Skin epidermis (tissue), 12 donors: ENCODE measurements at regions not wholly inside any gene's neighbourhood (a gene's known extent, or its start where the extent isn't known, plus 50 kb on each side); places are given as distances from the start of the nearest gene placed in this dataset.
"Not testable (repeated sequence)": the region's sequence is repeated elsewhere in the genome, so short reads cannot be mapped to it uniquely, and the experiment has no call there.

Experiments
- H3K27ac ChIP-seq, 21 experiments: fragments of 200-600 bp; sonication (generic) in 11 of 21; one replicate each; pipeline ENCODE4 v1.5.0; 2020; ENCODE audit warnings: mild to moderate bottlenecking in 3 of 21, inconsistent platforms in 2 of 21, moderate library complexity in 2 of 21
- H3K4me3 ChIP-seq, 7 experiments: fragments of 200-600 bp; sonication (generic) in 2 of 7; one replicate each; pipeline ENCODE4 v1.5.0; 2020; ENCODE audit warnings: inconsistent platforms in 2 of 7, mild to moderate bottlenecking in 2 of 7, moderate library complexity in 1 of 7

DNA sequence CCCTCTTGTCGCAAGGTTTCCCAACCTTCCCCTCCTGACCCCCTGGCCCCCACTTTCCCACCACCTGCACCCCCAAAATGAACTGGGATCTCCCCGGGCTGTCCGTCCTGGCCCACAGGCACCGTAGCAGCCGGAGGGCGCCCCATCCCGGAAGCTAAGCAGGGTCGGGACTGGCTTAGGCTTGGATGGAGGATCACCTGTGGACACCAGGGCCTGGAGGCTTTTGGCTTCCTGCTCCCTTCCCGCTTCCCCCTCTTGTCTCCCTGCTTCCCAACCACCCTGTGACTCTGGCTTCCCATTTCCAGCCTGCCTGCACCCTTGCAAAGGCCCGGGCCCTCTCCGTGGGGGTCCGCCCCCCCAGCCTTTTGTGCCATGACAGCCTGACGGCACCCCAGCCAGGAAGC, 2291.3 kb downstream of the TP53TG3F start:
- H3K4me3 ChIP-seq = peak overlapping the region in 1 of 7 experiments; percentile 32
- H3K27ac ChIP-seq = peak overlapping the region in 2 of 21 experiments; percentile 76 to 91

DNA sequence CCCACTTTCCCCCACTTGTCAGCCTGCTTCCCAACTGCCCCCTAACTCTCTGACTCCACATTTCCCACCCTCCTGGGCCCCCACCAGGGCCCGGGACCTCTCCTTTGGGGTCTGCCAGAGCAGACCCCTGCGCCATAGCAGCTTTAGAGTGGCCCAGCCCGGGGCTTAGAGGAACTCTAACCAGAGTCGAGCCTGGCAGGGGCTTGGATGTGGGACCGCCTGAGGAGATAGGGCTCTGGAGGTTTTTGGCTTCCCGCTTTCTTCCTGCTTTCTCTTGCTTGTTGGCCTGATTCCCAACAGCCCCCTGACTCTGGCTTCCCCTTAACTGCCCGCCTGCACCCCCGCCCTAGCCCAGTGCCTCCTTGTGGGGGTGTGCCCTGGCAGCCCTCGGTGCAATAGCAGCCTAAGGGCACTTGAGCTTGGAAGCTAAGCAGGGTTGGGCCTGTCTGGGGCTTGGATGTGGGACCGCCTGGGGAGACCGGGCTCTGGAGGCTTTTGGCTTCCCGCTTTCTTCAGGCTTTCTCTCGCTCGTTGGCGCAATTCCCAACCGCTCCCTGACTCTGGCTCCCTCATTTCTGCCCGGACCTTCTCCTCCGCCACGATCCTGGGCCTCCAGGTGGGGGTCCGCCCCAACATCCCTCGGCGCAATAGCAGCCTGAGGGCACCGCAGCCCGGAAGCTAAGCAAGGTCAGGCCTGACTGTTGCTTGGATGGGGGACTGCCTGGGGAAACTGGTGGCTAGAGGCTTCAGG, 2292.0 kb downstream of the TP53TG3F start:
- H3K4me3 ChIP-seq = peak overlapping the region in 3 of 7 experiments; percentile 7 to 32 (median 25)
- H3K27ac ChIP-seq = peak overlapping the region in 3 of 21 experiments; percentile 14 to 91 (median 78)

DNA sequence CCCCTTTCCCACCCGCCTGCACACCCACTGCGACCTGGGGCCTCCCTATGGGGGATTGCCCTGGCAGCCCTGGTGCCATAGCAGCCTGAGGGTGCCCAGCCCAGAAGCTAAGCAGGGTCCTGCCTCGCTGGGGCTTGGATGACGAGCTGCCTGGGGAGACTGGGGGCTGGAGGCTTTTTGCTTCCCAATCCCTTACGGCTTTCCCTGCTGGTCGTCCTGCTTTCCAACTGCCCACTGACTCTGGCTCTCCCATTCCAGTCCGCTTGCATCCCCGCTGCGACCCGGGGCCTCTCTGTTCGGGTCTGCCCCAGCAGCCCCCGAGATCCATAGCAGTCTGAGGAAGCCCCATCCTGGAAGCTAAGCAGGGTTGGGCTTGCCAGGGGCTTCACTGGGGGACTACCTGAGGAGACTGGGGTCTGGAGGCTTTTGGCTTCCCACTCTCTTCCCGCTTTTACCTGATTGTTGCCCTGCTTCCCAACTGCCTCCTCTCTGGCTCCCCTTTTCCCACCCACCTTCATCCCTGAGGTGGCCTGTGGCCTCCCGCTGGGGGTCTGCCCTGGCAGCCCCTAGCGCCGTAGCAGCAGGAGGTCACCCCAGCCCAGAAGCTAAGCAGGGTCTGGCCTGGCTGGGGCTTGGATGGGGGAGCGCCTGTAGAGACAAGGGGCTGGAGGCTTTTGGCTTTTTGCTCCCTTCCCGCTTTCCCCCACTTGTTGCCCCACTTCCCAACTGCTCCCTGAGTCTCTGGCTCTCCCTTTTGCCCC, 2292.8 kb downstream of the TP53TG3F start:
- H3K27ac ChIP-seq = peak overlapping the region in 3 of 21 experiments; percentile 14 to 91 (median 78)
- peak overlapping the region in 3 of 7 experiments; percentile 7 to 32 (median 25) for H3K4me3 ChIP-seq

DNA sequence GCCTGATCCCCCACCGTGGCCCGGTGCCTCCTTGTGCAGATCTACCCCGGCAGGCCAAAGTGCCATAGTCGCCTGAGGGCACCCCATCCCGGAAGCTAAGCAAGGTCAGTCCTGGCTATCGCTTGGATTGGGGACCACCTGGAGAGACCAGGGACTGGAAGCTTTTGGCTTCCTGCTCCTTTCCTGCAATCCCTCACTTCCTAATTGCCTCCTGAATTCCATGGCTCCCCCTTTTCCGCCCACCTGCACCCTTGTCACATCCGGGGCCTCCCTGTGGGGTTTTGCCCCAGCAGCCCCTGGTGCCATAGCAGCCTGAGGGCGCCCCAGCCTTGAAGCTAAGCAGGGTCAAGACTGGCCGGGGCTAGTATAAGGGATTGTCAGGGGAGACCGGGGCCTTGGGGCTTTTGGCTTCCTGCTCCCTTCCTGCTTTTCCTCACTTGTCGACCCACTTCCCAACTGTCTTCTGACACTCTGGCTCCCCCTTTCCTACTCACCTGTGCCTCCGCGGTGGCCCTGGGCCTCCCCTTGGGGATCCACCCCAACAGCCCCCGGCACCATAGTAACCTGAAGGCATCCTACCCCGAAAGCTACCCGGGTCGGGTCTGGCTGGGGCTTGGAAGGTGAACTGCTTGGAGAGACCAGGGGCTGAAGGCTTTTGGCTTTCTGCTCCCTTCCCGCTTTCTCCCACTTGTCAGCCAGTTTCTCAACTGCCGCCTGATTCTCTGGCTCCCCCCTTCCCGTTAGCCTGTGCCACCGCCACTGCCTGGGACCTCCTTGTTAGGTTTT, 2293.6 kb downstream of the TP53TG3F start:
- Histone ChIP-seq H3K27ac (peak overlapping the region in 2 of 21 experiments; percentile 78 to 91), H3K4me3 (peak overlapping the region in 3 of 7 experiments; percentile 7 to 32 (median 18))

DNA sequence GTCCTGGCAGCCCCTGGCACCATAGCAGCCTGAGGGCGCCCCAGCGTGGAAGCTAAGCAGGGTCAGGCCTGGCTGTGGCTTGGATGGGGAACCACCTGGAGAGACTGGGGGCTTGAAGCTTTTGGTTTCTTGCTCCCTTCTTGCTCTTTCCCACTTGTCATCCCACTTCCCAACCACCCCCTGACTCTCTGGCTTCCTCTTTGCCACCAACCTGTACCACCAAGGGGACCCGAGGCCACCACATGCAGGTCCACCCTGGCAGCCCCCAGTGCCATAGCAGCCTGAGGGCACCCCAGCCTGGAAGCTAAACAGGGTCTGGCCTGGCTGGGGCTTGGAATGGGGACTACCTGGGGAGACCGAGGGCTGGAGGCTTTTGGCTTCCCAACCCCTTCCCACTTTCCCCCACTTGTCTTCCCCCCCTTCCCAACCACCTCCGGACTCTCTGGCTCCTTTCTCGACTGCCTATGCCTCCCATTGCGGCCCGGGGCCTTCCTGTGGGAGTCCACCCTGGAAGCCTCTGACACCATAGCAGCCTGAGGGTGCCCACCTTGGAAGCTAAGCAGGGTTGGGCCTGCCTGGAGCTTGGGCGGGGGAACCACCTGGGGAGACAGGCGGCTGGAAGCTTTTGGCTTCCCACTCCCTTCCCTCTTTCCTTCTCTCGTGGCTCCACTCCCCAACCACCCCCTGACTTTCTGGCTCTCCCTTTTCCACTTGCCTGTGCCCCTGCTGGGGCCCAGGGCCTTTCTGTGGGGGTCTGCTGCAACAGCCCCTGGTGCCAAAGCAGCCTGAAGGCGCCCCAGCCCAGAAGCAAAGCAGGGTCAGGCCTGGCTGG, 2294.4 kb downstream of the TP53TG3F start:
- peak overlapping the region in 3 of 7 experiments; percentile 7 to 32 (median 18) for H3K4me3 ChIP-seq
- peak overlapping the region in 2 of 21 experiments; percentile 78 to 91 for H3K27ac ChIP-seq

DNA sequence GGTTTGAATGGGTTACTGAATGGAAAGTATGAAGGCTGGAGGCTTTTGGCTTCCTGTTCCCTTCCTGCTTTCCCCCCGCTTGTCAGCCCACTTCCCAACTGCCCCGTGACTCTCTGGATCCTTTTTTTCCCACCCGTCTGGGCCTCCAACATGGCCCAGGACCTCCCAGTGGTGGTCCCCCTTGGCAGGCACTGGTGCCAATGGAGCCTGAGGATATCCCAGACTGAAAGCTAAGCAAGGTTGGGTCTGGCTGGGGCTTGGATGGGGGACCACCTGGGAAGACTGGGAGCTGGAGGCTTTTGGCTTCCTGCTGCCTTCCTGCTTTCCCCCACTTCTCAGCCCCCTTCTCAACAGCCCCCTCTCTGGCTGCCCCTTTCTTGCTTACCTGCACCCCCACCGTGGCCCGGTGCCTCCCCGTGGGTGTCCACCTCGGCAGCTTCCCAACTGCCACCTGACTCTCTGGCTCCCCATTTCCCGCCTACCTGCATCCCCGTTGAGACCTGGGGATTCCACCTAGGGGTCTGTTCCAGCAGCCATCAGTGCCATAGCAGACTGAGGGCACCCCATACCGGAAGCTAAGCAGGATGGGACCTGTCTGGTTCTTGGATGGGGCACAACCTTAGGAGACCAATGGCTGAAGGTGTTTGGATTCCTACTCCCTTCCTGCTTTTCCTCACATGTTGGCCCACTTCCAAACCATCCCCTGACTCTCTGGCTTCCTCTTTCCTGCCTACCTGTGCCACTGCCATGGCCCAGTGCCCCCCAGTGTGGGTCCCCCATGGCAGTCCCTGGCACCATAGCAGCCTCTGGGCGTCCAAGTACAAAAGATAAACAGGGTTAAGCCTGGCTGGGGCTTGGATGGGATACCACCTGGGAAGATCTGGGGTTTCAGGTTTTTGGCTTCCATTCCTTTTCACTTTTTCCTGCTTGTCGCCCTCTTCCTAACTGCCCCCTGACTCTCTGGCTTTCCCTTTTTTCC, 2295.3 kb downstream of the TP53TG3F start:
- H3K4me3 ChIP-seq = no peak overlapping the region
- H3K27ac ChIP-seq = peak overlapping the region in 2 of 21 experiments; percentile 78 to 91

DNA sequence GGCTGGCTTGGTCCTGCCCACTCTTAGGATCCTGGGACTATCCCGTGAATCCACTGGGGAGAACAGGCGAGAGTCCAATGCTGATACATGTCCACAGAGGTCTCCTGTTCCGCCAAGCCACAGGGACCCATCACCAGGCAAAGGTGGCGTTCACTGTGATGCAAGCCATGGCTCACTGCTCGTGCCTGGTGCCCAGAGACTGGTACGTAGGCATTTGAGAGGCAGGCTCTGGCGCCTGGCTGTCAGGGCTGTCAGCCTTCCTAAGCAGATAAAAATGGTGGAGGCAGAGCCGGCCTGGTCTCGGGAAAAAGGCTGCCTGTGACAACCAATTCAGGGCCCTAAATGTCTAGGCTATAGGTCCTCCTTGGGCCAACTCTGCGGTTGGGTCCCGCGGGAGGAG, 2329.0 kb downstream of the TP53TG3F start:
- Histone ChIP-seq H3K27ac (no peak overlapping the region), H3K4me3 (no peak overlapping the region)

DNA sequence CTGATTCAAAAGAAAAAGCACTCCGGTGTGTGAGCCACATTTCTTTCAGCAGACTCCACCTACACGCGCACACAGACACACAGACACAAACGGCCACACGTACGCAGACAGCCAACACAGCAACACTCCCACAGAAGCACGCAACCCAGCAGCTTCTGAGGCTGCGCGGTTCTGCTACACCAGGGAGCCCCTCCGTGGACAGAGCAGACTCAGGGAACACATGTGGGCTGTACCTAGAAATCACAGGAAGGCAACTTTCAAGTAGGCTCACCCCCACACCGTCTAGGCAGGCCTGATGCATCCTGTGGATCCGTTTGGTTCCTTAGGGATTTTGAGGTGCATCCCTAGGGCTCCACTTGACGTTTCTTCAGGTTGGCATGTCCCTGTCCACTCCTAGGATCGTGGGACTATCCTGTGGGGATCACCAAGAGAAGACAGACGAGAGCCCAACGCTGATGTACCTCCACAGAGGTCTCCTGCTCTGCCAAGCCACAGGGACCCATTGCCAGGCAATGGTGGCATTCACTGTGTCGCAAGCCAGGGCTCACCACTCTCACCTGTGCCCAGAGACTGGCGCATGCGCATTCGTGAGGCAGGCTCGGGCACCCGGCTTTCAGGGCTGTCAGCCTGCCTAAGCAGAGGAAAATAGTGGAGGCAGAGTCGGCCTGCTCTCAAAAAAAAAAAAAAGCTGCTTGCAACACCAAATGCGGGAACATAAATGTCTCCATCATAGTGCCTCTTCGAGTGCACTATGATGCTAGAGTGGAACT, 2333.3 kb downstream of the TP53TG3F start:
- no peak overlapping the region for H3K4me3 ChIP-seq
- H3K27ac ChIP-seq = peak overlapping the region in 1 of 21 experiments; percentile 18

DNA sequence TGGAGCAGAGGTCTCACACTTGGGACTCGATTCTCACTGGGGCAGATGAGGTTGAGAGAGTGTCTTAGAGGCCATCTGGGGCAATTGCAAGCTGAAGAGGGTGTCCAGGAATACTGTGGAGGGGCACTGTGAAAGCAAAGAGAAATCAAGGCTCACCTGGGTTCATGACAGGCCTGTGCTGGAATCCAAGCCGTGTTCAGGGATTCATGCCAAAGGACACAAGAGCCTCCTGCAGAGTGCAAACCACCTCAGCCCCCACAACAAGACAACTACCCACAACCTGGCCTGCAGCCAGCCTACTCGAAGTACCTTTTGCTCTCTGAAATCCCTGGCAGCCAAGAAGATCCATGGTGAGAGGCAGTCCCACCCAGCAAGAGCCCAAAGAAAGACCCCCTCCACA, 2334.2 kb downstream of the TP53TG3F start:
- peak overlapping the region in 1 of 21 experiments; percentile 18 for H3K27ac ChIP-seq
- no peak overlapping the region for H3K4me3 ChIP-seq

DNA sequence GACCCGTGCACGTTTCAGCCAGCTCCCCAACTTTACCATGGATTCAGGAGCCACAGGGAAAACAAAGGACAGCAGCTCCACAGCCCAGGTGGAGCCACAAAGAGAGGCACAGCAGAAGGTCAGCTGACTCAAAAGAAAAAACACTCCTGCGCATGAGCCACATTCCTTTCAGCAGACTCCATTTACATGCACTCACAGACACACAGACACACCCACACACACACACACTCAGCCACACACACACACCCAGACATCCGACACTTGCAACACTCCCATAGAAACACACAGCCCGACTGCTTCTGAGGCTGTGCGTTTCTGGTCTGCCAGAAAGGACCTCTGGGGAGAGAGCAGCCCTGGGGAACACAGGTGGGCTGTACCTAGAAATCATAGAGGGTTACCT, 2335.5 kb downstream of the TP53TG3F start:
- Histone ChIP-seq H3K4me3 (peak overlapping the region in 1 of 7 experiments; percentile 22), H3K27ac (peak overlapping the region in 1 of 21 experiments; percentile 47)

DNA sequence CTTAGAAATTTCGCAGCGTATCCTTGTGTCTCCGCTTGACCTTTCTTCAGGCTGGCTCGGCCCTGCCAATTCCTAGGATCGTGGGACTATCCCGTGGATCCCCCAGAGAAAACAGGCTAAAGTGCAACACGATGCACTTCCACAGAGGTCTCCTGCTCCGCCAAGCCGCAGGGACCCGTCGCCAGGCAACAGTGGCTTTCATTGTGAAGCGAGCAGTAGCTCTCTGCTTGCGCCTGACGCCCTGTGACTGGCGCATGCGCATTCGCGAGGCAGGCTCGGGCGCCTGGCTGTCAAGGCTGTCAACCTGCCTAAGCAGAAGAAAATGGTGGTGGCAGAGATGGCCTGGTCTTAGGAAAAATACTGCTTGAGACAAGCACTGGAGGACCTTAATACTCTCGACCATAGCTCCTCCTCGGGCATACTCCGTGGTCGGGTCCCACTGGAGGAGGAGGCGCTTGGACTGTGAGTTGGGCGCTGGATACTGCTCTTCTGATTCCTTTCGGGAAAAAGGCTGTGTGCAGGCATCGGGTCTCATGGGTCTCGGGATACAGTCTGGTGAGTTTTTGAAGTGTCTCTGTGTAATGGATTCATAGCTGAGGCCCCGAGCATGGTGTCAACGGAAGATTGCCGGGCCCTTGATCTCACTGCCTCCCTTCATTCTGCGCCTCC, 2336.1 kb downstream of the TP53TG3F start:
- peak overlapping the region in 1 of 7 experiments; percentile 22 for H3K4me3 ChIP-seq
- peak overlapping the region in 1 of 21 experiments; percentile 47 for H3K27ac ChIP-seq

DNA sequence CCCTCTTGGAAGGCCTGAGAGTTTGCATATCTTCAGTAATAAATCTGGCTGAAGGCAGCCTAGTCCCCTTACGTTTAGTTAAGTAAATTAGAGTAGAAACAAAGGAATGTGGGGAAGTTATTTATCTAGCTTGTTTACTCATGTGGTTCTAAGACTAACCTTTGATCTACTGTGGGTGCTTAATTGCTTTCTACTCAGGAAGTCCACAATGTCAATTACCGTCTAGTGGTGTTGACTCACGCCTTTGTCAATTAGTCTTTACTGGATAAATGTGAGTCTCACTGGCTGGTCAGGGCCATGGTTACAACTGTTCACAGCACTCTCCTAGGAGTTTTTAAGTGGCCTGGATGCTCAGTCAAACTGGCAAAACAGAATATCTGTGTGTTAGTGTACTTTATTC, 2338.4 kb downstream of the TP53TG3F start:
- H3K4me3 ChIP-seq = peak overlapping the region in 1 of 7 experiments; percentile 22
- peak overlapping the region in 1 of 21 experiments; percentile 43 for H3K27ac ChIP-seq

DNA sequence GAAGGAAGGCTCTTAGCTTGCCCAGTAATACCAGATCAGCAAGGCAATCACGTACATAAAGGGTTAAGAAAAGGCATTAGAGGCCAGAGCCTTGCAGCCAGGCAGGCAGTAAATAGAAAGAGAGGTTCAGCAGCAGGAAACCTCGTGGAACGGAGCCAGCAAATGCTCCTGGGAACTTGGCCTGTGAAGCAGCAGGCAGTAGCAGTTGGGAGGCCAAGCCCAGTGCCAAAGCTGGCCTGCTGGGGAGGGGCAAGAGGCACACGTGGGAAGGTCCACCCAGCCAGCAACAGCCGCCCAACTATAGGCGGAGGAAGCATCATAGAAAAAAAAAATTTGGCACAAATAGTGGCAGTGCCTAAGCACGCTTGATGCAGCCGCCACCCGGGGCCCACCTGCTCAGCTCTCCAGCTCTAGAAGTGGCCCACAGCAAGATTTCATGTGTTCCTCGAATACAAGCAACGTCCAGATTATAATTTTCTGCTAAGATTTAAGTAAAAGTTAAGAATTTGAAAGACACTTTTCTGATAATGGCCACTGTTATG, 2339.5 kb downstream of the TP53TG3F start:
- no peak overlapping the region for H3K4me3 ChIP-seq
- H3K27ac ChIP-seq = peak overlapping the region in 1 of 21 experiments; percentile 43

DNA sequence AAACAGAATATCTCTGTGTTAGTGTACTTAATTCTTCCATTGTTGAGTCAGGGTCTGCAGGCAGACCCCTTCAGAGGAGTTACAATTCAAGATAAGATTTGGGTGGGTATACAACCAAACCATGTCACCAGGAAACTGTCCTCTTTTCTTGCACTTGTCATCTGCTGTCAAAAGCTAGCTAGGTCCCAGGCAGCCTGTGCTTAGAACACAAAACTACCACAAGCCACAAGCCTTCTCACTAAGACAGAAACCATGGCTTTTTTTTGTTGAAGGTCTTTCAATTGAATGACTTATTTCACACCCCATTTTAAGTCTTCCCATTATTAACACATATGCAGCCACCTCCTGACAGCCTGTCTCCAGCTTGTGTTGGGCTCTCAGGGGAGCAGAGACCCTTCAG, 2345.1 kb downstream of the TP53TG3F start:
- H3K4me3 ChIP-seq, H3K27ac ChIP-seq: not testable (repeated sequence)

DNA sequence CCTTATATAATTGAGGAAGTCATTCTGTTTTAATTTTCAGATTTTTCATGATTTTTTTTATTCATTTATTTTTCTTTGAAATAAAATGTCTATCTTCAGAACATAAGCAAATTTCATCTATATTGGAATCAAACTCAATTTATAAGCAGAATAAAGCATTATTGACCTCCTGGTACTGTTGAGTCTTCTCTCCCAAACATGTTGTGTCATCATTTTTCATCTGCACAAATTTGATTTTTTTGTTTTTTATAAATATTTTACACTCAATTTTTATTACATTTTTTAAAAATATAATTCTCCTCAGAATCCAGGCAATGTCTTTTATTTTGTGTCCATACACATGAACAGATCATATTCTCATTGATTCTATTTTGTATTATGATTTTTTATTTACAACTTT, 2363.9 kb downstream of the TP53TG3F start:
- H3K4me3 ChIP-seq = no peak overlapping the region
- H3K27ac ChIP-seq = no peak overlapping the region

DNA sequence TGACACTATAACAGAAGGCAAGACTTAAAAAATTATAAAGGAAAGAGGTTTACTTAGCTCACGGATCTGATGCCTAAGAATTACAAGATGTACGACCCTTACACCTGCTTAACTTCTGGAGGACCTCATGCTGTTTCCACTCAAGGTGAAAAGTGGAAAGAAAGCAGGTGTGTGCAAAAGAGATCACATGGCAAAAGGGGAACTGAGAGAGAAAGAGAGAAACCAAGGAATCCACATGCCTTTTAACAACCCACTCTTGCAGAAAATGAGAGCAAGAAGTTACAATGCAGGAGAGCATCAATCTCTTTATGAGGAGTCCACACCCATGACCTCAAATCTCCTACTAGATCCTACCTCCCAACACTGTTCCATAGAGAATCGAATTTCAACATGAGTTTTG, 2382.2 kb downstream of the TP53TG3F start:
- Histone ChIP-seq H3K27ac (no peak overlapping the region), H3K4me3 (no peak overlapping the region)
